Activated gamma-delta T cell treated with Interleukin-2 at 50 U/mL for 16 hours (primary cell): ENCODE measurements at regions not wholly inside any gene's neighbourhood (a gene's known extent, or its start where the extent isn't known, plus 50 kb on each side); places are given as distances from the start of the nearest gene placed in this dataset.

Experiments used
- DNase-seq: peaks from one replicate; pipeline ENCODE4 v3.0.0-alpha.2; 2020

DNA sequence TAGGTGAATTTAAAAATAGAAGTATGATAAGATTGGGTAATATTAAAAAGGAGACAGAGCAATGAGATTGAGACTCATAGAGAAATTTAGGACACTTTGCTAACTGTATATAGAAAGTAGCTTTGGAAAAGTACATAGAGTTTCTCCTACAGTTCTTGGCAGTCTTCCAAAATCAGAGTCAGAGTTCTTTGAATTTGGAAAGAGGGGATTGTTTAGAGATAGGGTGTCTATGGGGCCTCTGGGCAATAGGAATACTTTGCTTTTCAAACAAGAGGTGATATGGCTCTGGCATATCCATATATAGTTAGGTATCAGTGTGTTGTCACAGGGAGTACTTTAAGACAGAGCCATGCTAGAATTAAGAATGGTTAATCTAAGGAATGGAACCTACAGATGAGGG is 477.1 kb upstream of the KCNMB2 start:
- DNase-seq = no peak

DNA sequence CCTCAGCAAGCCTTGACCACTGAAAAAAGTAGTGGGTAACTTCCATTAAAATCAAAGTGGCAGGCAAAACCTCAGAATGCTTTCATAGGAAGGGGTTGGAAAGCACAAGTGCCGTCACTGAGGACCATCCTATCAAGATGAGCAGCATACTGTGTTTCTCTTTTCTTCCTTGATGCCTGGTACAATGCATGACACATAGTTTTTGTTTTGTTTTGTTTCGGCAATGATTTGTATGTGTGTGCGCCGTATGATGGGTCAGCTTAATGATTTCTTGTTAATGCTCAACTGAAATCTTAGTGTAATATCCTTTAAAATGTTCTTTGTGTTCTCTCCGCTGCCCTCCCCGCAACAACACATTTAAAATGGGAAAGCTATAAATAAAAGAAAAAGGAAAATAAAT is 476.4 kb upstream of the KCNMB2 start:
- no peak for DNase-seq

DNA sequence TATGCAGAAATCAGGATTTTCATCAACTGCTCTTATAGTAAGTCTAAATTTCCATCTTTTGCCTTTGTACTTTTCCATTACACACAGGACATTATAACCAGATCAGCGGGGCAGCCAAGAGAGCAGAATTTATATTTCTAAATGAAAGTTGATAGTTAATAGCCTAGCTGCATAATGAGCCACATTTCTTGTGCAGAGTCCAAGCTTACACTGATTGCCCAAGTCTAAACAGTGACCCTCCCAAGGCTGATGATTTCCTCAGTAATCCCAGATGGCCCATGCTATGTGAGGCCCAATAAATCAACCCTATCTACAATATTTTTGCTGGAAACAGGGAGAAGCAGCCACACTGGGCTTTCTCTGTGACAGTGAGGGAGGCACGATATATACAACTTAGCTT is 475.8 kb upstream of the KCNMB2 start:
- DNase-seq = no peak

DNA sequence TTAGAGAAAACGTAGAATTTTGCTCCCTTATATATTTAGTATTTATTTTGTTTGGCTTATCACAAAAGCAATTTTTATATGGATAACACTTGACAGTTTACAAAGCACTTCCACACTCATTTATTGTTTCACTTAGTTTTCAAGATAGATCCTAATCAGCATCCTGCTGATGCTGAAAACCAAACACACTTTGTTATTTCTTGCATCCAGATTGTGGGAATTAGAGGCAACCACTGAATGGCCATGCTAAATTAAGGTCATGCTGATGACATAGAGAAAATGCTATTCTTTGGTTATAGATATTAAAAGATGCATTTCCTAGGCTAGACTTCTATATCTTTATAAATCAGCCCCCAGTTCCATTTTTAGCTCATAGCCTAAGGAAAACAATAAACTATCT is 474.1 kb upstream of the KCNMB2 start:
- no peak for DNase-seq

DNA sequence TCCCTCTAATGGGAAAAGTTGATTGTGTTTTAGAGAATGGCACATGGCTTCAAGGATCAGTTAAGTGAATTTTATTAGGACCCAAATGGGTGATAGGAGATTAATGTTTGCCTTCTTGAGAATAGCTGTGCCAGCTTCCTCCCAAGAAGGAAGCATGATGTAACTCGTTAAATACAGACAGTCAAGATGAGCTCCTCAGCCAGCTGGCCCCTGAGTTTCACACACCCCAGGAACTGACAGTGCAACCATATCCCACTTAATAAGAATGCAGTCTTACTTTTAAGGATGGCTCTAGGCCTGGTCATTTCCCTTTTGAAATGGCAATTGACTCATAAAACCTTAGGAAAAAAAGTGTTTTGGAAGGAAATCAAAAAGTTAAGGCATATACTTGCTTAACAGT is 472.8 kb upstream of the KCNMB2 start:
- no peak for DNase-seq

DNA sequence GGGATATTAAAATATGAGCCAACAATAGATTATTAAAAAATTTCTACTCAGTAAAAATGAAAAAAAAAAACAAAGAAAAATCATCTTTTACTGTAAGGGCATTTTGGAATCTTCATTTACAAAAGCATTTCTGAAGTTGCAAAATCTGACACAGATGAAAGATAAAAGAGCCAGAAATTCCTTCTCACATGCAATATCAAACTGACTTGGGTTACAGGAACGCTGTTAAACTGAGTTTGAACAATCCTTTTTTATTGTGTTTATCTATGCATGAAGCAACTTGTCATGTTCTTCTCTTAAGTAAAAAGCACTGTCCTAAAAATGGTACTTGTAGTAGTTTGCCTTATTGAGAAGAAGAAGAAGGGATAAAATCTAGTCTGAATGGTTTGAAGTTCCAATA is 468.5 kb upstream of the KCNMB2 start:
- DNase-seq = no peak

DNA sequence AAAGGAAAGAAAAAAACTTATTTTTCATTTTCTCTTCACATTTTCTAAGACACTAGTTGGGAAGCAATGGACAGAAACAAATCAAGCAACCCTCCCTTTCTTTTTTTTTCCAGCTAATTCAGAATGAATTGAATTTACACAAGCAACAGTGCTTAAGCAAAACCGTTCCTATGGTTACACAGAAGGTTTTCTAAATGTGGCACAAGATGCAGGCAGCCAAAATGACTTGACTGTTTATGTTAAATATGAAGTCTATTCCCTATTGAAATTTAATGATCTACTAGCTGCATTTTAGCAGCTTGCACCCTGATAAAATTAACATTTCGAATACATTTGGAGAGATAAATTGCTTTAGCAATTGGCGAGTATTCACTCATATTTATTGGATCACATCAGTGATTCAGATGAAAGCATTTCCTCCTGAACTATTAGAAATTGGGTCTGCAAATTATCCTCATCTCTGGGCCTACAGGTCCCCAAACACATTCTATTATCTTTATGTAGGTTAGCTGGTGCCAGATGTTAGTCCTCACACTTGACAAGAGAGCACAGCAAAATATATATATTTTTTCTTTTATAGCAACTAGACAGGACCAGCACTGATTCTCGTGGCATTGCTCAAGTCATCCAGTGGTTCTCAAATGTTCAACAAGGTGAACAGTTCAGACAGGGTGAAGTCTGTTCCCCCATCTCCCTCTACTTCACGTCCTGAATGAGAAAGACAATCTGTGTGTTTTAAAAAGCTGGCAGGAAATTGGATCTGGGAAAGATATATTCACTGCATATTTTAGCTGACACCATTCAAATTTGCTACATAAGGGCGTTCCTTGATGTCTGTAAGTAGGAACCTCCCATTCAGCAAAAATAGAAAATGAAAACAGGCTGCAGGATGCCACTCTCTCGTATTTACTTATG is 463.6 kb upstream of the KCNMB2 start:
- no peak for DNase-seq

DNA sequence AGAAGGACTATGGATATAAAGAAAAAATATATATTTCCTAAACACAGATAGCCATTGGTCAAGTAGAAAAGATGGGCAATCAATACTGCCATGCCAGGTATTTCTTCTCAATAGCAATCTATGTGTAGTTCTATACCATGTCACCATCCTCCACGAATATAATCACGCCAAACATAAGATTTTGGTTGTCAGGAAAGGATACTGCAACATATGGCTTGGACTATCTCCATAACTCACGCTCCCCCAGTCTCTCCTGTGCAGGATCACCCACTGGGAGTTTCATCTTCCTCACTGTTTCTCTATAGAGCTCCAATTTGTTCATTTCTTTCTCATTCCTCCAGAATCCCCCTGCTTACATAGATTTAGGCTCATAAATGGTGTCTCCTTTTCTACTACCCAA is 462.9 kb upstream of the KCNMB2 start:
- DNase-seq = no peak

DNA sequence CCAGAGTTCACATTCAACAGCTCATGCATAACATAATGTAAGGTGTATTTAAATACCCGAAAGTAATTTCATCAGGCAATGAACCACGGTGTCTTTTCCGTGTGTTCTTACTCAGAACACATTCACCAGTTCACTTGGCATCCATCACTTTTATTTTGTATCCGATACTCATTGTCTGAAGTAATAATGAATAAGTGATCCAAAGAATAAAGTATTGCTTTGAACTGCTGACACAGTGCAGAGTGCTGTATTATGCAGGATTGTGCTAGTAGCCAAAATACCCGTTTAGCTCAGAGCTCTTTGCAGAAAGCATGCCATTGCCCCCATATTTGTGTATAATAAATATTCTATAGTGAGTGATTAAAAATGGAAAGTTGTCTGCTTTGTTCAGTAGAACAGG is 460.9 kb upstream of the KCNMB2 start:
- no peak for DNase-seq

DNA sequence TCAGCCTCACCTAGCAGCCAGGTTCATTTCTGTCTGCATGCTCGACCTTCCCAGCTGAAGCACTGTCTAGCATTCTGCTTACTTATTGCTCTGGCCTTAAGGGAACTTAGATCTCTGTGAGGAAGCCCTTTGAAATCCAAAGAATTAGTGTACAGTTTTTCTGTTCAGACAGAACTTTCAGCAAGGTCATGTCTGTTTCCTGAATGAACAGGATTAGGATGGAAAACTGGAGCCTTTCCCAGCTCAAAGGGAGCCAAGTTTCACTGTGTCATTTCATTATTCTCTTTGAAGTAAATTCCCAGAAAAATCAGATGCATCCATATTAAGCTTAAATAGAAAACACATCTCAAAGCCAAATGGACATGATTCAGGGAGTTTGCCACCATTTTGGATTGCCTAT is 457.3 kb upstream of the KCNMB2 start:
- DNase-seq = no peak

DNA sequence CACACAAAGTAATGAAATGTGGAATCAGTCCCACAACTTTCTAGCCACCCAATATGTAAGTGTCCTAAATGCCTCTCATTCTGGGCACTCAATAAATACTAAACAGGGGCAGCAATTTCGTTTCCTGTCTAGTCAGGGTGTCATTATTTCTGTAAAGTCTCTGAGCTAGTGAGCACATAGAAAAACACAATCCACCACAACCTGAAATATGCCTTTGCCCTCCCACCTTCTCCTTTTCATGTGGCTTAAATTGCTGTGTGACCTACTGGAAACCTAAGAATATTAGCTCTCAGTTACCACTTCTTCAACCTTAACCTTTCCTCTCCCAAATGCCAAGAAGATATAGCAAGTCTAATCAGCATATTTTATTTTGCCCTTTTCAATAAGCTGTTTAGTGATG is 456.3 kb upstream of the KCNMB2 start:
- DNase-seq = no peak

DNA sequence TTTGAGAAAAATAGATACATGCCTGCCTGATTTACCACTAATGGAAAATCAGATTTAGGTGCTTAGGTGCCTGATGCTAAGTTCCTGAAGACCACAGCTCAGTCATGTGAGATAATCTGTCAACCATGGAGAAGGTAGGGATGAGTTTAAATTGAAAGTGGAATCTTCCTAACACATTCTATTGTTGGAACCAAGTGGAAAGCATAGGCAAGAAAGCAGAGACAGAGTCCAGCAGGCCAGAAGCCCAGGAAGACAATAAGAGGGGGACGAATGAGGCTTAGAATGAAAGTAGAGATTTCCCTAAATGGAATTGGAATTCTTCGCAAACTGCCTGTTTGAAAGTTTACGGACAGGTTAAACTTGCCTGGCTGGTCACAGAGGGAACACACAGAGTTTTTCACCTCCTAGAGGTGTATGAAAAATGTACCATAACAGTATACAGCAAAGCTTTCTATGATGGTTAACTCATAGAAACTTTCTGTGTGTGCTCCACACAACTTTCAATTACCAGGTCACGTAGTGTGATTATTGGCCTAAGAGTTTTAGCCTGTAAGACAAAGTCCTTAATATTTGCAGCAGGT is 453.8 kb upstream of the KCNMB2 start:
- DNase-seq = no peak

DNA sequence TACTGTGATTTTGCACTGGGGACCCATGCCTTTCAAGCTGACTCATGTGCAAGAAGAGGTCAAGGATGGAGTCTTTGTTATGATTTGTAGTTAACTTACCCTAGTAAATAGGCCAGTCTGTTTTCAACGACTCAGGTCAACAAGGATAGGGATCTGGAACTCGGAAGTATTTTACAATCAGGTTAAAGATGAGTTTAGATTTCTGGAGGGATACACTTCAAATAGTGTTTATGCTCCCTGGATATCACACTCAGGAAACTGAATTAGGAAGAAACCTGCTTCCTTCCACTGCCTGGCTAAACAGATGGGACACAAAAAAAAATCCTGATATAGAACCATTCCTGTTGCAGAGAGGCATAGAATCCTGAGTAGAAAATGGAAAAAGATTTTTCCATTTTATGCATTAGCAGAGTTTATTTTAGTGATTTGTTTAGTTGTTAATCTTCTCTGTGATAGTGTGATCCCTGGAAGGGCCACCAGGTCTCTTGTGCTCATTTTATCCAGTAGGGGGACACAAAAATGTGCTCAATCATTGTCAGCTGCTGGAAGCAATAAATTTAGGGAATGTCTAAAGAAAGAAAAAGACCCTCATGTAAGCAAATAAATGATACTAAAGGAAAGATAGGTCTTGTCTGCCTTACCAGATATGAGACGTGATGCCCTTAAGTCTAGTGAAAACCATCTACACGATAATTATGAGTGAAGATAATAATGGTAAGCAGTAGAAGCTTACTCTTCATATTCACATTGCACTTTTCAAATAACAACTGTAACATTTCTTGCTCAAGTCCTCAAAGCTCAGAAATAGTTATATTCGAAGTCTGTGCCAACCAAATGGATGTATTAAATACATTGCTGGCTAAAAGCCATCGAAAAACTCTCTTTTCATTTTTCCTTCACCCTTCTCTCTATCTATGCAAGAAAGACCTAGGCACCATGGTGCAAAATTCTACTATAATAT is 452.1 kb upstream of the KCNMB2 start:
- no peak for DNase-seq

DNA sequence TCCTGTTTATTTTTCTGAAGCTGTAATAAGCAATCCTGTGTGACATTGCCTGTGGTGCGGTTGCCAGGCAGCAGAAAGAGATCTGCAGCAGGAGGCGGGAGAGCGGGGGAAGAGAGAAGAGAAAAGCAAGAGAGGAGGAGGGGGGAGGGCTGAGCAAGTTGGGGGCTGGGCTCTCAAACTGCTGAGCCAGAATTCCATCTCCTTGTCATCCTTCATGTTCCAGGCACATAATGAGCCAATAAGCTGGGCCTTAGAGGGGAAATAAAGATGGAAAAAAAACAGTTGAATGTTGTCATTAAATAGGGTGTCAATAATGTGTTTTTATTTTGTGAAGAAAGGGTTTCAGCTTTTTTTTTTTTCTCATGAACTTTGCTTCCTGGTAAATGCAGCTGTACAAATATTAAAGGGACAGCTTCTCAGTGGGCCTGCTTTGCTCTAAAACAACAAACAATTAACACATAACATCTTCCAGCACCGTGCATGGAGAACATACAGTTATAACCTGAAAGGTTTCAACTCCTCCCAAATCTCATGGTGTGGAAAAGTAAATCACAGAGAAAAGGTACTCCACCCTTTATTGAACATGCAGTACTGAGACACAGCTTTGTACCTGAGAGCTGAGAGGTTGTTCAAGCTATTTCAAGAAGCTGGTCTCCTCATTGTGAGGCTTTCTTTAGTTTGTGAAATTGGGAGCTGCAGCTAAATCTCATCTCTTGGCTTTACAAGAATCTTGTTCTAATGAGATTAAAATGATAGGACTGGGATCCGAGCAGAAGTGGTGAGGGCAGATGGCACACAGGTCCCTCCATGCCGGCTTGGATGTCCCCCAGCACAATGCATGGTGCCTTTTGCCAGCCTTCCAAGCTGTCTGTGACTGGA is 451.1 kb upstream of the KCNMB2 start:
- DNase-seq = peak; percentile 23

DNA sequence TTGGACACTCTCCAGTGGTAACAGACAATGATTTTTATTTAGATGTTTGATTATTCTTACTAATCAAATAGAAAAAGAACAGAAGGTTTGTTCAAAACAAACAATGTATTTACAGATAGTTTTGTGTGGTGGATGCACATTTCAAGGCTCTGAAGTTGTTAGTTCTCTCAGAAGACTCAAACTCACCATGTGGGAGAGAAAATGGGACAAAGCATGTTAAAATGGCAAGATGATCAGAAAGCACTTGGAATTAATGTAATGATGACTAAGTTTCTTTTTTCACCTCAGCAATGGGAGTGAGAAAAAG is 450.5 kb upstream of the KCNMB2 start:
- no peak for DNase-seq

DNA sequence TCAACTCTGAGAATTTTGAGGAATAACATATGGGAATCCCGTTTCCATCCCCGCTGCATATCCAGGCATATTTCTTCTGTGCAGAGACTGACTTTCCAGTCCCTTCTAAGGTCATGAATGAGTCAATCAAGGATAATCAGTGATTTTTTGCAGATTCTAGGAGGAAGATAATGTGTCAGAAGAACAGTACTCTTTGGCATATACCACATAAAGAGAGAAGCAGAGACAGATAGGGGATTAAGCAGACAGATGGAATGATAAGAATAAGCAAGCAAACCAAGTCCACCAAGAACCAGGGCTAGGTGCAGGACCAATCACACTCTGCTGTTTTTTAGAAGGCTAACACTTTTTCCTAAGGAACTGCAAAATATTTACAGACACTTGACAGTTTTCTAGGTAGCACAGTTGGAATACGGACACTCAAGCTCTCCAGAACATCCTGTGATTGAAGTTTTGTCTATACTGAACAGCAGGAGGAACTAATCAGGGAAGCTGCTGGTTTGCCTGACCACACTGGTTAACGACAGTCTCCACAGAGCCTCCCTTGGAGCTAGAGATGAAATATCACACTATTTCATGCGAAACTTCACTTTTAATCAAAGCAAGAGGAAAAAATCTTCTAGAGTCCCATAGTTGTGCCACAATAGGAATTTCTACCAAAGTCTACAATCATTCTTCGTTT is 450.0 kb upstream of the KCNMB2 start:
- no peak for DNase-seq

DNA sequence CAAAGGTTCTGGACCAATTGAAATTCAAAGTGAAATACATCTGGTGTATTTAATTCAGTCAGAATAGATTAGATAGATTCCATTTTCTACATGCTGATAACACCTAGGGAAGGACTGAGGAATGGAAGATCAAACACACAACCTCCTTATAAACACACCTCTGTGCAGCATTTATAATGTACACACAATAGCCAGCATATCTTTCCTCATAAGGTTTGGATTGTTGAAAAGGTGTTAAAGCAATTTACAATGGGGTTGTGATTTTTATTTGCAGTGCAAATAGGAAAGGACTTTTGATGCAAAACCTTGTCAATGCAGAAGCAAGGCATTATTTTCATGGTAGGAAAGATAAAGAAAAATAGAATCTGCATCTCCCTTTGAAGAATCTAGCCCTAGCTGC is 448.9 kb upstream of the KCNMB2 start:
- DNase-seq = no peak

DNA sequence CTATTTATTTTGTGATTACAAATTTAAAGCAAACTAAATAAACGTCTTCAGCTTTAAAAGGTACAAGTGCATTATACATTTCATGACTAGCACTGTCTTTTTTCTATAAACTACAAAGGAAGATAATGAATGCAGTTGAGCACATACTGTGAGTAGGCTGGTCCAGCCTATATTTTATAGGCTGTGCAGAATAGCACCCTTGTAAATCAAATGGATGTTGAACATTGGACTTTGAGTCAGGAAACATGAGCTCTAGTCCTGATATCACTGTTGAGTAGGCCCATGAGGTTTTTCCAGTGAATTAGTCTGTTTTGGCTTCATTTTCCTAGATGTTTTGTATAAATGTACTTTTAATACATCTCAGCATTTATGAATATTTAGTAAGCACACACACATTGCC is 447.3 kb upstream of the KCNMB2 start:
- DNase-seq = no peak

DNA sequence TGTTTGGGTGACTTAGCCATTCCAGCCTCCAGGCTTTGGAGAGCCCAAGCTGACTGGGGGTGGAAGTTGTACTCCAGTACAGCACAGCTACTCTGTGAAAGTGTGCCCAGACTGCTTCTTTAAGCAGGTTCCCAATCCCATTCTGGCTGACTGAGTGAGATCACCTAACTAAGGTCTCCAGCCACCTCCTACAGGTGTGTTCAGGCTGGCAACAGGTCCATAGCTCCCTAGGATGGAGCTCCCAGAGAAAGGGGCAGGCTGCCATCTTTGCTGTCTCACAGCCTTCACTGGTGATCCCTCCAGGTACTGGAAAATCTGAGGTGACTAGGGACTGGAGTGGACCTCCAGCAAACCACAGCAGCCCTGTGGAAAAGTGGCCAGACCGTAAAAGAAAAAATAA is 445.3 kb upstream of the KCNMB2 start:
- DNase-seq = no peak

DNA sequence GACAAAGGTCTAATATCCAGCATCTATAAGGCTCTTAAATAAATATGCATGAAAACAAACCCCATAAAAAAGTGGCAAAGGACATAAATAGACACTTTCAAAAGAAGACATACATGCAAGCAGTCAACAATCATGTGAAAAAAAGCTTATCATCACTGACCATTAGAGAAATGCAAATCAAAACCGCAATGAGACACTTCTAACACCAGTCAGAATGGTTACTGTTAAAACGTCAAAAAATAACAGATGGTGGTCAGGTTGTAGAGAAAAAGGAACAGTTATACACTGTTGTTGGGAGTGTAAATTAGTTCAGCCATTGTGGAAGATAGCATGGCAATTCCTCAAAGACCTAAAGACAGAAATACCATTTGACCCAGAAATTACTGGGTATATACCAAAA is 440.7 kb upstream of the KCNMB2 start:
- DNase-seq = no peak

DNA sequence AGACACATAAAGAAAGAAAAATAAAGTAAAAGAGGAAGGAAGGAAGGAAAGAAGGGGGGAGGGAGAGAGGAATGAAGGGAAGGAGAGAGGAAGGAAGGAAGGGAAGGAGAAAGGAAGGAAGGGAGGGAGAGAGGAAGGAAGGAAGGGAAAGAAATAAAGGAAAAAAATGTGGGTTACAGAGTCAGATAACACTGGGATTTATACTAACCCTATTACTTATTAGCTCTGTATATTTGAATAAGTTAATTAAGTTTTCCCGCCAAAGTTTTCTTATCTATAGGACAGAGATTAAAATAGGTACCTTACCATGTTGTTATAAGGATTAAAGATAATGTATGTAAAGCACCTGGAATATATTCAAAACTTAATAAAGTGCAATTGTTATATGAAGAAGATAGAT is 439.3 kb upstream of the KCNMB2 start:
- DNase-seq = no peak

DNA sequence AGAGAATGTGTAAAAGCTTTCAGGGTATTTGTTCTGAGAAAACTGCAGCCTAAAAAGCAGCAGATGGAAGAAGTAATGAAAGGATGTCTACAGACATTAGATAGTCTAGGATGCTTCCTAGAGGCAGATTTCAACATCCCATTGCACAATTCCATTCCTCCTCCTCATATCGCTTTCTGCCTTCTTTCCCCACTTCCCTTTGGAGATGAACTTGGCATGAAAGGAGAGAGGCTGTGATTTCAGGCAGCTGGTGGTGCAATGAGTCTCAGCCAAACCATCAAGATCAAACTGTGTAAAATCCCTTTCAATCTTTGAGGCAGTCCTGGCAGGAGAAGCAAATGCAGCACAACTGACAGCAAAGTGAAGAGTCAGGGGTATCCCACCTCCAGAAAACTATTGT is 438.7 kb upstream of the KCNMB2 start:
- no peak for DNase-seq
